Loucy (cell line): ENCODE measurements at regions not wholly inside any gene's neighbourhood (a gene's known extent, or its start where the extent isn't known, plus 50 kb on each side); places are given as distances from the start of the nearest gene placed in this dataset.

Experiments
- H2AFZ ChIP-seq: fragments of 200-600 bp; sonication (generic); 2 replicates; pipeline ENCODE4 v1.6.0; 2016; ENCODE audit warnings: antibody characterized with exemption, mild to moderate bottlenecking, low read length, moderate library complexity
- H3F3A ChIP-seq: fragments of 200-600 bp; 2 replicates; pipeline ENCODE4 v1.6.0; 2016; ENCODE audit warnings: antibody characterized with exemption, low read depth, mild to moderate bottlenecking
- H3K27me3 ChIP-seq: fragments of 200-600 bp; sonication (generic); 2 replicates; pipeline ENCODE4 v1.6.1; 2014; ENCODE audit warnings: low read length, mild to moderate bottlenecking; ENCODE audit not compliant: insufficient read depth, poor library complexity, severe bottlenecking
- H3K36me3 ChIP-seq: fragments of 200-600 bp; sonication (generic); 2 replicates; pipeline ENCODE4 v1.6.1; 2016; ENCODE audit warnings: low read length; ENCODE audit not compliant: insufficient read depth
- H3K4me1 ChIP-seq: fragments of 200-600 bp; sonication (generic); 2 replicates; pipeline ENCODE4 v1.5.1; 2014; ENCODE audit warnings: low read length, mild to moderate bottlenecking; ENCODE audit not compliant: insufficient read depth, poor library complexity, severe bottlenecking
- H3K4me2 ChIP-seq: fragments of 200-600 bp; sonication (generic); 2 replicates; pipeline ENCODE4 v1.6.0; 2014; ENCODE audit warnings: antibody characterized with exemption, low read length, low read depth, mild to moderate bottlenecking; ENCODE audit not compliant: poor library complexity, severe bottlenecking
- H3K4me3 ChIP-seq: fragments of 200-600 bp; sonication (generic); 2 replicates; pipeline ENCODE4 v1.5.1; 2014; ENCODE audit warnings: low read length, mild to moderate bottlenecking, mixed read lengths; ENCODE audit not compliant: poor library complexity, severe bottlenecking
- H3K79me2 ChIP-seq: fragments of 200-600 bp; sonication (generic); 2 replicates; pipeline ENCODE4 v1.6.1; 2014; ENCODE audit warnings: low read length; ENCODE audit not compliant: insufficient read depth
- H3K9ac ChIP-seq: fragments of 200-600 bp; sonication (generic); 2 replicates; pipeline ENCODE4 v1.6.0; 2014; ENCODE audit warnings: mild to moderate bottlenecking, low read depth, low read length, moderate library complexity; ENCODE audit not compliant: poor library complexity, severe bottlenecking
- H3K9me2 ChIP-seq: fragments of 200-600 bp; sonication (generic); replicated peaks from 2 replicates; pipeline ENCODE4 v1.6.1; 2016; ENCODE audit warnings: low read depth, low read length, mixed read lengths
- H3K9me3 ChIP-seq: fragments of 200-600 bp; sonication (generic); 2 replicates; pipeline ENCODE4 v1.6.1; 2014; ENCODE audit warnings: mild to moderate bottlenecking, antibody characterized with exemption, low read length, low read depth; ENCODE audit not compliant: insufficient read depth
- H4K20me1 ChIP-seq: fragments of 200-600 bp; sonication (generic); 2 replicates; pipeline ENCODE4 v1.6.0; 2014; ENCODE audit warnings: antibody characterized with exemption, low read length, mild to moderate bottlenecking; ENCODE audit not compliant: insufficient read depth, poor library complexity, severe bottlenecking
- EZH2phosphoT487 ChIP-seq: fragments of 200-600 bp; IDR thresholded peaks from 2 replicates; pipeline ENCODE4 v1.6.1; 2018; ENCODE audit warnings: antibody characterized with exemption, mild to moderate bottlenecking, moderate library complexity, borderline replicate concordance
- TF ChIP-seq, protein P1 (sequence below): fragments of 200-600 bp; sonication (generic); conservative IDR thresholded peaks from 2 replicates; pipeline ENCODE4 v1.5.1; 2014; ENCODE audit warnings: mild to moderate bottlenecking, antibody characterized with exemption, low read length

DNA sequence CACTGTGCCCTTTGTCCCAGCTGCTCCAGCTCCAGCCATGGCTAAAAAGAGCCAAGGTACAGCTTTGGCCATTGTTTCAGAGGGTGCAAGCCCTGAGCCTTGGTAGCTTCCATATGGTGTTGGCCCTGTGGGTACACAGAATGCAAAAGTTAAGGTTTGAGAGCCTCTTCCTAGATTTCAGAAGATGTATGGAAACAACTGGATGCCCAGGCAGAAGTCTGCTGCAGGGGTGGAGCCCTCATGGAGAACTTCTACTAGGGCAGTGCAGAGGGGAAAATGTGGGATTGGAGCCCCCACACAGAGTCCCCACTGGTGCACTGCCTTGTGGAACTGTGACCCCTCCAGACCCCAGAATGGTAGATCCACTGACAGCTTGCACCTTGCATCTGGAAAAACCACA, 70.9 kb upstream of the MSX1 start:
- Histone ChIP-seq H3K9me2 (no peaks in the 10 kb centered on the region), H3F3A (no peaks in the 10 kb centered on the region), H3K4me1 (no peaks in the 10 kb centered on the region), H3K27me3 (no peaks in the 10 kb centered on the region), H3K9ac (no peak overlapping the region), H3K9me3 (peaks cover 16% of the 10 kb centered on the region; the same call in 1 of the 2 replicates), H3K4me3 (no peak overlapping the region), H4K20me1 (no peaks in the 10 kb centered on the region), H3K79me2 (no peaks in the 10 kb centered on the region), H2AFZ (no peak overlapping the region), H3K4me2 (no peak overlapping the region), H3K36me3 (no peaks in the 10 kb centered on the region)
- TF ChIP-seq, protein P1, sequence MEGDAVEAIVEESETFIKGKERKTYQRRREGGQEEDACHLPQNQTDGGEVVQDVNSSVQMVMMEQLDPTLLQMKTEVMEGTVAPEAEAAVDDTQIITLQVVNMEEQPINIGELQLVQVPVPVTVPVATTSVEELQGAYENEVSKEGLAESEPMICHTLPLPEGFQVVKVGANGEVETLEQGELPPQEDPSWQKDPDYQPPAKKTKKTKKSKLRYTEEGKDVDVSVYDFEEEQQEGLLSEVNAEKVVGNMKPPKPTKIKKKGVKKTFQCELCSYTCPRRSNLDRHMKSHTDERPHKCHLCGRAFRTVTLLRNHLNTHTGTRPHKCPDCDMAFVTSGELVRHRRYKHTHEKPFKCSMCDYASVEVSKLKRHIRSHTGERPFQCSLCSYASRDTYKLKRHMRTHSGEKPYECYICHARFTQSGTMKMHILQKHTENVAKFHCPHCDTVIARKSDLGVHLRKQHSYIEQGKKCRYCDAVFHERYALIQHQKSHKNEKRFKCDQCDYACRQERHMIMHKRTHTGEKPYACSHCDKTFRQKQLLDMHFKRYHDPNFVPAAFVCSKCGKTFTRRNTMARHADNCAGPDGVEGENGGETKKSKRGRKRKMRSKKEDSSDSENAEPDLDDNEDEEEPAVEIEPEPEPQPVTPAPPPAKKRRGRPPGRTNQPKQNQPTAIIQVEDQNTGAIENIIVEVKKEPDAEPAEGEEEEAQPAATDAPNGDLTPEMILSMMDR = no peak
- TF ChIP-seq EZH2phosphoT487 = no peak

DNA sequence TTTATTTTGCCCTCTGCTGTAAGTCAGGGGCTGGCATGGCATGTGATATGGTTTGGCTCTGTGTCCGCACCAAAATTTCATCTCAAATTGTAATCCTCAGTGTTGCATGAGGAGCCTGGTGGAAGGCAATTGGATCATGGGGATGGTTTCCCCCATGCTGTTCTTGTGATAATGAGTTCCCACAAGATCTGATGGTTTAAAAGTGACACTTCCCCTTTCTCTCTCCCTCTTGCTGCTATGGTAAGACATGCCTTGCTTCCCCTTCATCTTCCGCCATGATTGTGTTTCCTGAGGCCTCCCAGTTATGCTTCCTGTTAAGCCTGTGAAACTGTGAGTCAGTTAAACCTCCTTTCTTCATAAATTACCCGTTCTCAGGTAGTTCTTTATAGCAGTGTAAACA, 72.0 kb upstream of the MSX1 start:
- no peak overlapping the region for H3K4me2 ChIP-seq
- H2AFZ ChIP-seq = no peak overlapping the region
- no peaks in the 10 kb centered on the region for H3F3A ChIP-seq
- TF ChIP-seq, protein P1 = no peak
- no peak for TF ChIP-seq EZH2phosphoT487
- no peak overlapping the region for H3K4me3 ChIP-seq
- H3K9me3 ChIP-seq = peaks cover 11% of the 10 kb centered on the region; the same call in 1 of the 2 replicates
- no peaks in the 10 kb centered on the region for H3K36me3 ChIP-seq
- H3K9me2 ChIP-seq = no peaks in the 10 kb centered on the region
- H3K79me2 ChIP-seq = no peaks in the 10 kb centered on the region
- no peaks in the 10 kb centered on the region for H3K4me1 ChIP-seq
- H3K27me3 ChIP-seq = no peaks in the 10 kb centered on the region
- H4K20me1 ChIP-seq = no peaks in the 10 kb centered on the region
- no peak overlapping the region for H3K9ac ChIP-seq

DNA sequence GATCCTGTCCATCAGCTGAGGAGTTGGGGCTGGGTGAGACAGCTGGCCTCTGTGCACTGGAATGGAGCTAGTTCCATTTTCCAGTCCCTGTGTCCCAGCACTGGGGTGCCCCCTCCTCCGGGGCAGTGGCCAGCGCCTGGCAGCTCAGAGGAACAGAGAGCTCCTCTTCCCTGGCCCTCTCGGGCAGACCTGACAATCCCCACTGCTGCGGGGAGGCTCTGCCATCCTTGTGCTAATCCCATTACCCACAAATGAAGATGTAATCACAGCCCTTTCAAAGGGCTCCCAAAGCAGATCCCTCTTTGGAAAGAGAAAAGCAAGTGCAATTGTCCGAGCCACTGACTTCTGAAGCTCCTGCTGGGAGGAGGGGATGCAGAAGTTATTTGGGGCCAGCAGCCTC, 75.1 kb upstream of the MSX1 start:
- Histone ChIP-seq H2AFZ (no peak overlapping the region), H3K36me3 (no peaks in the 10 kb centered on the region), H3K4me1 (no peaks in the 10 kb centered on the region), H3K4me2 (no peak overlapping the region), H3K9ac (no peak overlapping the region), H3K79me2 (no peaks in the 10 kb centered on the region), H3K27me3 (no peaks in the 10 kb centered on the region), H3F3A (no peaks in the 10 kb centered on the region), H3K9me2 (no peaks in the 10 kb centered on the region), H3K4me3 (no peak overlapping the region), H4K20me1 (no peaks in the 10 kb centered on the region), H3K9me3 (peaks cover 6% of the 10 kb centered on the region; the same call in 1 of the 2 replicates)
- TF ChIP-seq, protein P1 = no peak
- no peak for TF ChIP-seq EZH2phosphoT487
